Amniotic epithelial cell (primary cell): ENCODE measurements at regions not wholly inside any gene's neighbourhood (a gene's known extent, or its start where the extent isn't known, plus 50 kb on each side); places are given as distances from the start of the nearest gene placed in this dataset.

Experiments used
- DNase-seq: peaks from one replicate; pipeline ENCODE4 v3.0.0-alpha.2; 2010; ENCODE audit warnings: low read depth

GRCh38 chr11:104655066-104655465 lies 243.2 kb downstream of the CASP12 start:
- peak; percentile 18 for DNase-seq

- DNase-seq: no peak
These were observed 244.0 kb downstream of the CASP12 start for GRCh38 chr11:104654181-104654813.

GRCh38 chr11:104653407-104653806 lies 244.9 kb downstream of the CASP12 start:
- peak; percentile 48 for DNase-seq

GRCh38 chr11:104652996-104653395 lies 245.3 kb downstream of the CASP12 start:
- DNase-seq: no peak

- DNase-seq: no peak
These were observed 248.0 kb downstream of the CASP12 start for GRCh38 chr11:104650234-104650633.

GRCh38 chr11:104649002-104649401 lies 249.3 kb downstream of the CASP12 start:
- no peak for DNase-seq

GRCh38 chr11:104645261-104646222 lies 252.7 kb downstream of the CASP12 start:
- DNase-seq: no peak

- no peak for DNase-seq
These were observed 260.5 kb downstream of the CASP12 start for GRCh38 chr11:104637662-104638170.

- no peak for DNase-seq
These were observed 265.0 kb downstream of the CASP12 start for GRCh38 chr11:104633226-104633625.

GRCh38 chr11:104630352-104630751 lies 267.9 kb downstream of the CASP12 start:
- DNase-seq: no peak

- DNase-seq: peak; percentile 30
These were observed 273.0 kb downstream of the CASP12 start for GRCh38 chr11:104625246-104625645.

GRCh38 chr11:104624021-104624420 lies 274.2 kb downstream of the CASP12 start:
- DNase-seq: no peak

- peak; percentile 79 for DNase-seq
These were observed 274.7 kb downstream of the CASP12 start for GRCh38 chr11:104623518-104623917.

GRCh38 chr11:104620991-104621390 lies 277.3 kb downstream of the CASP12 start:
- no peak for DNase-seq

- DNase-seq: no peak
These were observed 278.5 kb downstream of the CASP12 start for GRCh38 chr11:104619751-104620150.

- DNase-seq: no peak
These were observed 279.3 kb downstream of the CASP12 start for GRCh38 chr11:104618954-104619353.

GRCh38 chr11:104614961-104615360 lies 283.3 kb downstream of the CASP12 start:
- DNase-seq: no peak

- no peak for DNase-seq
These were observed 284.1 kb downstream of the CASP12 start for GRCh38 chr11:104614117-104614680.

GRCh38 chr11:104610635-104611034 lies 287.6 kb downstream of the CASP12 start:
- no peak for DNase-seq

GRCh38 chr11:104609311-104610085 lies 288.8 kb downstream of the CASP12 start:
- peak; percentile 78 for DNase-seq

- DNase-seq: no peak
These were observed 295.6 kb downstream of the CASP12 start for GRCh38 chr11:104602643-104603042.
